HG03354 (cell line): ENCODE measurements at regions not wholly inside any gene's neighbourhood (a gene's known extent, or its start where the extent isn't known, plus 50 kb on each side); places are given as distances from the start of the nearest gene placed in this dataset.

Experiments used
- ATAC-seq: cut with Tn5 transposase; IDR thresholded peaks from one replicate; pipeline ENCODE4 v1.9.1; 2021; ENCODE audit warnings: mild to moderate bottlenecking; ENCODE audit not compliant: unreplicated experiment, poor library complexity, severe bottlenecking

DNA sequence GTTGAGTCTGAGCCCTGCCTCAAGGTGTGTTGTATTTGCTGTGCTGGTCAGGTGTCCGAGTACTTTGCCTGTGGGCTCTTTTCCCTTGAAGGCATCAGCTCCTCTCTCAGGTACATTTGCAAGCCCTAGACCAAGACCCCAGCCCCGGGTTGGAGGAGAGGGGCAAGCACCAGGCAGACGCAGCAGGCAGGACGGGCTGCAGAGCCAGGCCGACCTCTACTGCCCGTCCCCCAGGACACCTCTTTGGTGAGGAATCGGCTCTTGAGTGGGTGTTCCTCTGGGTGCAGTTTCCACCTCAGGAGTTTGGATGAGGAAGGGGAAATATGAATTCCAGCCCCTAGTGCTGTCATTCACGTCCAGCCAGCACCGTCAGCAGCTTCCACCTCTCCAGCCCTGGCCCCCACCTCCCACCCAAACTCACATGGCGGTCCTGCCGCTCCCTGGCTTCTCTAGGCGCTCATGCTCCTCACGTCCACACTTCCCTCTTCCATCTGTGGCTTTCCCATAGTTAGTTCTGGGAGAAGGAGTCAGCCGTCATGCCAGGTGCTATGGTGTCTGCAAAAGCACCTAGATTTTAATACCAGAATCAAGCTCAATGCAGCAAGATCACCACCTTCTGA is 183.9 kb downstream of the DLL1 start:
- ATAC-seq = no peak

DNA sequence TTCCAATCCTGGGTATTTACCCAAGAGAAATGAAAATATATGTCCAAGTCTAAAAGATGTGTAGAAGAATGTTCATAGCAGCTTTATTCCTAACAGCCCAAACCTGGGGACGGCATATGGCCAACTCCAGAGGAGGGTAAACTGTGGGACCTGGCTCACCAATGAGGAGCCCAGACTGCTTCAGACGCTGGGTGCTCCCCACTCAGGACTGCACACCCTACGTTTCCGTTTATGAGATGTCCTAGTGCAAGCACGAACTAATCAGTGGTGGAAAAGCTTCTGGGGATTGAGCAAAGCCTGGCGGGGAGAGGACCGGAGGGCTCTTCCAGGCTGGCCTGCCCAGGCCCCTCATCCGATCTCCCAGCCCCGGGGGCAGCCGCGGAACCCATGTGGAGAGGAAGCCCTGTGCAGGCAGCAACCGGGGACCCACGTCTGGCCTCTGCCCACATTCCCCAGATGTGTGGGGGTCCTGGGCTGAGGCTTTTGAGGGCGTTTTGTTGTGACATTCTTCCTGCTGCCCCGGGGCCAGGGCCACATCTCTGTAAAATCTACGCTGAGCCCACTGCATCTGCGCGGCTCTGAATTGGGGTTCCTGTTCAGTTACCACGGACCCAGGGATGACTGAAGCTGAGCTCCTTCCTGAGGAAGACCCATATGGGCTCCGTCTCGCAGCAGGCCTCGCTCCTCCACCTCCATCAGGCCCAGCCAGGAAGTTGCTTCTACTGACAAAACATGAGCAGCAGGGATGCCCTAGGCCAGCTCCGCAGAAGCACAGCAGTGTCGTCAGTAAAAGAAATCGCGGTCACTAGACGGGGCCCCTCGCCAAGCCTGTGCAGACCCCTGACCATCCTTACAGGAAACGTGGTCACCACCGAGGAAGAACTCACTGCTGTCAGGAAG is 188.0 kb downstream of the DLL1 start:
- no peak for ATAC-seq

DNA sequence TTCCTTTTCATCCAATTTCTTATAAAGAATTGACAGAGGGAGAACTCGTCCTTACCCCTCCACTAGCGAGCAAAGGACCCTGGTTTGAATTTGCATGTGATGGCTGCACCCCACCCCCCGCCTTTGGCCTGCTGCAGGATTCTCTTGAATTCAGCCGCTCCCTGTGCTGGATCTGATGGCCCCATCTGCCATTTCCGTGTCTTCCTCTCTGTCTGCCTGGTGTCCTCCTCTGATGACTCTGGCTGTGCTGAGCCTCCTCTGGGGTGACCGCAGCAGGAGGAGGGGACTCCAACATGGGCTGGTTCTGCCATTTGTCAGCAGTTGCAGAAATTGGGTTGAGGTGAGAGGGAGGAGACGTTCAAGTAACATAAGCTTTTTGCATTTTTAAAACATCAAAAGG is 188.8 kb downstream of the DLL1 start:
- no peak for ATAC-seq

DNA sequence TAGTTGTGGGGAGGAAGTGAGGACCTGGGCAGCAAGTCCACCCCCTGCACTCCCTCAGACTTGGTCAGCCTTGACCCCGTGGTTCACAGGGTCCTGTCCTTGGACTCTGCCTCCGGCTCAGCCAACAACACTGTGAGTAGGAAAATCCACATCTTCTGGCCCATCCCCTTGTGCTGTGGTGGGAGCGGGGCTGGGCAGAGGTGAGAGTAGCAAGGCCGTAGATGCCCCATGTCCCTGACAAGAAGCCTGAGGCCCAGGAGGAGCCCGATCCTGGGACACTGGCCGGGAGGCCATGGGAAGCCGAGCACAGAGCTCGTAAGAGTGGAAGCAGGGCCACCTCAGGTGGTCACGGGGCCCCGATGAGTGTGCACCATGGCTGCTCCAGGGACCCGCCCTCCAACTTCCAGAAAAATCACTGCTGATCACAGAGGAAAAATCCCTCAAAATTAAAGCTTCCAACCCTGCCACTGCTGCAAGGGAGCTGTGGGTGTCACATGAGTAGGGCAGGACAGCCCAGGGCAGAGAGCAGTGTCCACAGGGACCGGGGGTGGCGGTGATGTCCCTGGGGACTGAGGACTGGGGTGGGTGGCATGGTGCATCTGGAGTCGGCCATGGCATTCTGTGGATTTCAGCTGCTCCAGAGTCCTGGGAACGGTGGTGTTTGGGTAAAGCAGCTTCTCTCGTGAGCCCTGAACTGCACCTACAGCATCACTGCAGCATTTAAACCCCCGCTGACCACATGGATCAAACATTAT is 189.4 kb downstream of the DLL1 start:
- ATAC-seq = no peak

DNA sequence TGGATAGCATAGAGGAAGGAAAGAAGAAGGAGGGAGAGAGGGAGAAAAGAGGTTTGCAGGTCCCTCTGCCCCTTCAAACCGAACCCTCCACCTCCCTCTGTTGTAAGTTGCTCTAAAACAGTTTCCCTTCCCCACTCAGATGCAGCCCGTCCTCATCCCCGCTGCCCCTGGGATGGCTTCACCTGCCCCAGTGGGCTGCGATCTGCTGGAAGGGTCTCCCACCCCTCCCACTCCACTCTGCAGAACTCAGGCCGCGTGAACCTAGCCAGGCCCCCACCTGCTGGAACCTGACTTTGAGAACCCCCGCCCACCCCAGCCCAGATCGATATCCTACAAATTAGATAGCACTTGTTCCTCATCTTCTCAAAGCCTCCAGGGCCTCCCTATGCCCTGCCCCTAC is 190.8 kb downstream of the DLL1 start:
- ATAC-seq = no peak

DNA sequence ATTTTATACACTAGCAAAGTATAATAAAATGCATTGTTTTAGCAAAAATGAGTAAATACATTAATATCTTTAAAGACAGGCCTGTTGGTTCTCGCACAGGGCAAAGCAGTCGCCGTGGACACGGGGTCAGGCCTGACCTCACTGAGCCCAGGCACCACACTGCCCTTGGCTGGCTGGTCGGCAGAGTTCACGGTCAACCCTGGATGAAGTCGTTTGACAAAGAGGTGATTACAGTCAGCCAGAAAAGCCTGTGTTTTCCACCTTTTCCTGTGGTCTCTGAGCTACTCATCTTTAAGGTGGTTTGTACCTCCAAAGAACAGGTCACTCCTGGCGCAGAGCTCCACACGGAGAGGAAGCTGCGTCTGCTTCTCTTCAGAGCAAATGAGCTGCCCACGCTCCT is 191.5 kb downstream of the DLL1 start:
- no peak for ATAC-seq

DNA sequence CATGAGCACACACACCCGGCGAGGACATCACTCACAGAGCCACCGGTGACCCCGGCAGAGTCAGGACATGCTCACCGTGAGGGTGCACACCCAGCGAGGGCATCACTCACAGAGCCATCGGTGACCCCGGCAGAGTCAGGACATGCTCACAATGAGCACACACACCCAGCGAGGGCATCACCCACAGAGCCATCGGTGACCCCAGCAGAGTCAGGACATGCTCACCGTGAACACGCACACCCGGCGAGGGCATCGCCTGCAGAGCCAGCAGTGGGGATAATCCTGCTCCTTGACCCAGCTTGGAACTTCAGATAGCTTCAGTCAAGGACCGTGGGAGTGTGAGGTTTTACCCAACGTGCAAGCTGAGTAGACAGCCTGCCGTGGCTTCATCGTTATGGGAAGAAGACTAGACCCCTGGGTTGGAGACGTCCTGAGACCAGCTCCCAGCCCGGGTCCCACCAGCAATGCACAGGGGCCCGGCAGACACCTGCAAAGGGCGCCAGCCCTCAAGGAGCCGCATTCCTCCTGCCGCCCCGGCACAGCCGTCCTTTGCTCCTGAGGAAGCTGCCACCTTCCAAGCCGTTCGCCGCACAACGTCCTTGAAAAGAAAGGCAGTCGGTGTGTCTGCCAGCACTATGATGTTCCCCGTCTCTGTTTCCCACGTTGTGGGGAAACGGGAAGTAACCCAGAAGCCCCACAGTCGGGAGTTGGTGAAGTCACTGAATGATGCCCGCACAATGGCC is 192.3 kb downstream of the DLL1 start:
- ATAC-seq = no peak

DNA sequence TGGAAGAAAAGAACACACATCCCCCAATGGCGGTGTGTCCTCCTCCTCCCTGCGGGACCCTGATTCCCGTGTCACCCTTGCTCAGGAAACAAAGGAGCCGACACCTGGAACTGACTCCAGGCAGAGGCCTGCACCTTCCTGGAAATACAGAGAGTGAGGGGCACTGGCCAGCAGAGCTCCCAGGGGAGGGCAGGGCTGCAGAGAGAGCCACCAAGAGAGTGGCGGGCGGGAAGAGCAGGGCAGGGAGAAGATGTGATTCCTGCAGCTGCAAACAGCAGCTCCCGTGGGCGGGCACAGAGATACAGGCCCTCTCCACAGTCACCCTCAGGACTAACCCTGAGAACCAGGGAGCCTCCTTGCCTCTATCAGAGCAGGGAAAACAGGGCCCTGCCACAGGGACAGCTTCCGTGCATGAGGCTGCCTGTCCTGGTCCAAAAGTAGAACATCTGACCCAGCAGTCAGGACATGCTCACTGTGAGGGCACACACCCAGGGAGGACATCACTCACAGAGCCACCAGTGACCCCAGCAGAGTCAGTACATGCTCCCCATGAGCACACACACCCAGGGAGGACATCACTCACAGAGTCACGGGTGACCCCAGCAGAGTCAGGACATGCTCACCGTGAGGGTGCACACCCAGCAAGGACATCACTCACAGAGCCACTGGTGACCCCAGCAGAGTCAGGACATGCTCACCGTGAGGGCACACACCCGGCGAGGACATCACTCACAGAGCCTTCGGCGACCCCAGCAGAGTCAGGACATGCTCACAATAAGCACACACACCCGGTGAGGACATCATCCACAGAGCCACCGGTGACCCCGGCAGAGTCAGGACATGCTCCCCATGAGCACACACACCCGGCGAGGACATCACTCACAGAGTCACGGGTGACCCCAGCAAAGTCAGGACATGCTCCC is 193.1 kb downstream of the DLL1 start:
- no peak for ATAC-seq

DNA sequence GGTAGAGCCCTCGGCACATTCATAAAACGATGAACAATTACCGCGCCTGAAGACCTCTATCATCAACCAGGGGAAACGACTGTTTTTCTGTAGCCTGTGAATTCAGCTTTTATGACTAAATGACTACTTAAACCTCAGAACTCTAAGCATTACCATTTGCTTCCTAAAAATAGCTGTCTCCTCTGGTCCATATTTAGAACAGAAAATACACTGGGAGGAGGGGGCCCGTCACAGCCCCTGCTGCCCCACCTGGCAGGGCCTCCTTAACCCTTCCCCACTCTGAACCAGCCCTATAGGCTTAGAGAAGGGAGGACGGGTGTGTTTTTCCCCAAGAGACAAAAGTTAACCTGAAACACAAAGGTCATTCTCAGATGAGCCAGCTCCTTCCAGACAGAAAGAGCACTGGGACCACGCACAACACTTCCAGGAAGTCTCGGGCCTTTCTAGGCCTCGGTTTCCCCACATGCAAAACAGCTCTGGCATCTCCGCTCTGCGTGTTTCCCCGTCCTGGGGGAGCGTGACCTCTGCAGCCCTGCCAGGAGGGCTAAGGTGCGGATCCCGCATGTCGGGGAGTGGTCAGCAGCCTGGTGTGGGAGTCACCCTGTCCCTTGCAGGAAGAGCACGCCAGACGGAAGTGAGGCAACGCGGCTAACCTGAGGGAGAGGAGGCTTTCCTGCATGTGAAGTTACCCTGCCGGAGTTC is 193.9 kb downstream of the DLL1 start:
- ATAC-seq = no peak

DNA sequence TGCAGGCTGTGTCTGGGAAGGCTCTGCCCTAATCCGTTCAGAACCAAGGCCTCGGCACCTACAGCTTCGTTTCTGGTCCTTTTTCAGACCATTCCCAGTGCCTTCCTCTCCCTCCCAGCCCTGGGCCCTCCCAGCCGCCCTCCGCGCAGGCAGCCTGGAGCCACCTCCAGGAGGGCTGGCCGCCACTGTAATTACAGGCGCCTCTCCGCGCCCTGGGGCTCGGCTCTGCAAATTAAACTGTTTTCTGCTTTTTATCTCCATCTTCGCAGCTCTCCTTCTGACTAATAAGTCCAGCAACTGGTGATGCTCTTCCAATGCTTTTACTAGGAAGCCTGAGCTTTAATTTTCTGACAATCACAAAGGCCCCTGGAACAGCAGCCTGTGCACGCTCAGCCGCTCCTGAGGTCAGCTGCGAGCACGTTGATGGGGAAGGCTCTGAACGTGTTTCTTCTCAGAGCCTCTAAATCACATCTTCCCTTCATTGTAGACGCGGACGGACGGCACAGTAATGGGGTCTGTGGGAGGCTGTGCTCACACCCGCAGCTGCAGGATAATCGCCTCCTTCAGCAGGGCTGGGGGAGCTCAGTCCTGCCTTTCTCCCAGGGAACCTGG is 194.6 kb downstream of the DLL1 start:
- ATAC-seq = no peak

DNA sequence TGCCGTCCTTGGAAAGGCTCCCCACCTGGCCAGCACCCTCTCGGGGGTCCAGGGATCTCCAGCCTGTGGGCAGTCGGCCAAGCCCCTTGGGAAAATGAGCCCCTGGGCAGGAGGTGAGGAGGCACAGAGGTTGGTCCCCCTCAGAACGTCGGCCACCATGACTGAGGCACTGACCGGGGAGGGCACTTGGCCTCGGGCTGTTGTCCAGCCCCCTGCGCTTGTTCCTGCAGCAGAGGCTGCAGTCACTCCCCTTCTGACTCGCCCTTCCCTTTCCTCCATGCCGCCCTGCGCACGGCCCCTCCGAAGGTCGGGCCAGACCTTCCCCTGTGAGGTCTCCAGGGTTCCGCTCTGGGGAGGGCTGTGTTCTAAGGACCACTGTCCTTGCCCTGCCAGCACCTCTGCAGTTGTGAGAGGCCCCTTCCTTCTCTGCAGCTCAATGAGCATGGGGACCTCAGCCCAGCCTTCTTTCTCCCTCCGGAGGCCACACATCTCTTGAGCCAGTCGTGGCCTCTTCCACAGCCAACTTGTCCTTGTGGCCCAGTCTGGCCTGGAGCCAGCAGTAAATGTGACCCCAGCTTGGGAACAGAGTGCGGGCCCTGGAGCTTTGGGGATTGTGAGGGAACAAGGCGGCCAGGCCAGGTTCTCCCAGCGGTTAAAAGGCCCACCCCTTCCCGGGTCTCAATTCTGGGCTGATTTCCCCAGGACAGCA is 195.5 kb downstream of the DLL1 start:
- no peak for ATAC-seq

DNA sequence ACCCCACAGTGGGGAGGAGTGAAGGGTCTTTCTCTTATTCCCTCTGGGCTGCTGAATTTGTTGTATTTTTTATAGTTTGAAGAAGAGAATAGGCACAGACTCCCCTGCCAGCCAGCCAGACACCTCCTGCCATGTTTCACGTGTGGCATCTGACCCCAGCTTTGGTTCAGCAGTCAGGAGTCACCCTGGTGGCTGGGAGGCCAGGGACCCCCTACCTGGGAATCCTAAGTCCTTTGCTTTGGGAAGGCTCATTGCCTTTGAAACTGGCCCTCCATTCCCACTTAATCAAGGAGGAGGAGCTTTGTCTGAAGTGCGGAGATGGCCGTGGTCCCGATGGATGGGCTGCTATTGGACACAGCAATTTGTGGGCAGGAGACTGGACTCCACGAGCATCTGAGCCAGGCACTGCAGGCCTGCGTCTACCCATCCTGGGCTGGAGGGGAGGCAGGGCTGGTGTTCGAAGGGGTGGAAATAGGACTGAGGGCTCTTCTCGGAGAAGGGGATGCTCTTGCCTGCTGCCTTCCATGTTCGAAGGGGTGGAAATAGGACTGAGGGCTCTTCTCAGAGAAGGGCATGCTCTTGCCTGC is 196.1 kb downstream of the DLL1 start:
- no peak for ATAC-seq

DNA sequence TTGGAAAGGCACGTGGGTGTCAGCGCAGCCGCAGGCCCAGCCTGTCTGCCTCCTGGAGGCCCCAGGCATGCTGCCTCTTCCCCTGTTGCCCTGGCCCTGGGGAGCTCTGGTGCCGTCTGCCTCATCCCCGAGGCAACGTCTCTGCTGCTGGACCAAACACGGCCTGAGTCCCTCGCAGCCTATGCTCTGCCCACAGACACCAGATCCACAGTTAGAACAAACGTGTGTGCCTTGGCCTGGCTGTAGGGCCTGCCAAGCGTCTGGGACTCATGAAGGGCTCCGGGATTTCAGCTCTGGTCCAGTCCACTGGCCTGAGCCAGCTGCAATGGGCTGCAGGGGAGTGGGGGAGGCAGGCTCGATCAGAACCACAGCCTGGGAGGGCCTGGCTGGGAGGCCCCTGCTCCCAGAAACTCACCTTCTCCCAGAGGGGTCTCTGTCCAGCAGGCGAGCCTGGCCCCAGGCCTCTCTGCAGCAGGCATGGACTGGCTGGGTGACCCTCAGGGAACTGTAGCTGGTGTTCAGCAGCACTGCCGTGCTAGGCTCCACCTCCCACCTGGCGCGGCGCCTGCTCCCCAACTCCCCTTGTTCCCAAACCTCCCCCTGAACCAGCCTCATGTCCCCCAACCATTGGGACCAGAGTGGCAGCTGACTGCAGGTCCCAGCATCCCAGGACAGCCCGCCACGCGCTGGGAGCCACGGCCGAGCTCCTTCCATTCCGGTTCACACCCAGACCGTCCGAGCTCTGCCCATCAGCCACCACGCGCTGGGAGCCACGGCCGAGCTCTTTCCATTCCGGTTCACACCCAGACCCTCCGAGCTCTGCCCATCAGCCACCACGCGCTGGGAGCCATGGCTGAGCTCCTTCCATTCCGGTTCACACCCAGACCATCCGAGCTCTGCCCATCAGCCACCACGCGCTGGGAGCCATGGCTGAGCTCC is 197.0 kb downstream of the DLL1 start:
- ATAC-seq = no peak

DNA sequence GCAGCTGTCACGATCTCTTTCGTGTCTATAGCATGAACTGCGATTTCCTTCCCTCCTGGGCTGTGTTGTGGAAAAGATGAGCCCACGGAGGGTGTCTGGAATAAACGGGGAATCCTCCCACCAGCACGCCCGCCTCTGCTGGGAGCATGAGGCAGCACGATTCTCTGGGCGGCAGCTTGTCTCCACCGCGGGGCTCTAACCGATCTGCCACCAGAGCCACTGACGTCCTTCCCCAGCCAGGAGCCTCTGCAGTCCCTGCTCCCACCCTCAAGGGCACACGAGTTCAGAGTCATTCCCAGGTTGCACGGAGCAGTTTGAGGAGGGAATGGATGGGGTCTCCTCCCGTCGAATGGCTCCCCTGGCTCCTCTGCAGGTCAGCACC is 197.6 kb downstream of the DLL1 start:
- no peak for ATAC-seq

DNA sequence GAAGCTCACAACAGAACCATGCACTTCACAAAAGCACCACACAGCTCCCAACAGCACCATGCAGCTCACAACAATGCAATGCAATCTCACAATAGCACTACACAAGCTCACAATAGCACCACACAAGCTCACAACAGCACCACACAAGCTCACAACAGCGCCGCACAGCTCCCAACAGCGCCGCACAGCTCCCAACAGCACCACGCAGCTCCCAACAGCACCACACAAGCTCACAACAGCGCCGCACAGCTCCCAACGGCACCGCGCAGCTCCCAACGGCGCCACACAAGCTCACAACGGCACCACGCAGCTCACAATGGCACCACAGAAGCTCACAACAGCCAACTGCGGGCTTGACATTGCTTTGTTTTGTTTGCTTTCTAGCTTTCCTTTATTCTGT is 198.1 kb downstream of the DLL1 start:
- no peak for ATAC-seq
